GM12878 (cell line): ENCODE measurements at regions not wholly inside any gene's neighbourhood (a gene's known extent, or its start where the extent isn't known, plus 50 kb on each side); places are given as distances from the start of the nearest gene placed in this dataset.

Experiments
- ATAC-seq: fragments of 200-7000 bp; cut with Tn5 transposase; 3 replicates; pipeline ENCODE4 v1.9.1; 2020; ENCODE audit warnings: mild to moderate bottlenecking, moderate library complexity
- BruUV-seq: library from RNA; stranded (reverse); fragments of 400-500 nt; replicated peaks from 2 replicates; lab custom pipeline; 2021; lab: Mats Ljungman, UMichigan
- CTCF ChIA-PET: fragments of 300-600 bp; sonication (Branson Sonifier 250); formaldehyde crosslinking; extraction: SDS; loops from one replicate; lab custom pipeline; 2021; ENCODE audit warnings: inconsistent platforms; lab: Yijun Ruan, JAX
- POLR2A ChIA-PET: fragments of 350-600 bp; formaldehyde crosslinking; extraction: SDS; loops from one replicate; lab custom pipeline; 2021; ENCODE audit warnings: inconsistent platforms; lab: Charles Lee
- RAD21 ChIA-PET: fragments of 300-600 bp; sonication (Branson Sonifier 250); formaldehyde crosslinking; loops from one replicate; lab custom pipeline; 2023; ENCODE audit warnings: antibody characterized with exemption; ENCODE audit not compliant: unreplicated experiment; lab: Charles Lee
- SMC1A ChIA-PET: fragments of 300-600 bp; sonication (Branson Sonifier 250); formaldehyde crosslinking; loops from one replicate; lab custom pipeline; 2023; ENCODE audit not compliant: unreplicated experiment, uncharacterized antibody; lab: Charles Lee
- DNase-seq: peaks from one replicate; pipeline ENCODE4 v3.0.0-alpha.2; 2011; ENCODE audit warnings: low read depth, low spot score
- FAIRE-seq: peaks from 3 replicates; lab custom pipeline; 2011; peaks lifted over from hg19 to GRCh38; lab: Jason Lieb, UNC
- H2AFZ ChIP-seq: 2 replicates; pipeline ENCODE4 v1.6.0; 2011; ENCODE audit warnings: low read depth, low read length, control low read depth; ENCODE audit not compliant: control insufficient read depth
- H3K27ac ChIP-seq: 2 replicates; pipeline ENCODE4 v1.5.1; 2011; ENCODE audit warnings: control low read depth; ENCODE audit not compliant: control insufficient read depth, insufficient read depth
- H3K27me3 ChIP-seq, 2 experiments: replicated peaks in 1 of 2; 2 replicates each; pipeline versions ENCODE4 v1.6.0 to v1.6.1; 2011; ENCODE audit warnings: low read length in 1 of 2; ENCODE audit not compliant: control insufficient read depth in 2 of 2, insufficient read depth in 2 of 2
- H3K36me3 ChIP-seq, 2 experiments: 2 replicates each; pipeline ENCODE4 v1.5.1; 2011; ENCODE audit warnings: low read length in 1 of 2; ENCODE audit not compliant: control insufficient read depth in 2 of 2, insufficient read depth in 2 of 2
- H3K4me1 ChIP-seq: 2 replicates; pipeline ENCODE4 v1.6.1; 2011; ENCODE audit warnings: mild to moderate bottlenecking, low read length, moderate library complexity, mixed read lengths; ENCODE audit not compliant: control insufficient read depth, insufficient read depth
- H3K4me2 ChIP-seq: 2 replicates; pipeline ENCODE4 v1.6.0; 2011; ENCODE audit warnings: control low read depth; ENCODE audit not compliant: control insufficient read depth, insufficient read depth
- H3K4me3 ChIP-seq: fragments of 200-600 bp; sonication (generic); 2 replicates; pipeline ENCODE4 v1.5.1; 2016
- H3K79me2 ChIP-seq: 2 replicates; pipeline ENCODE4 v1.6.0; 2011; ENCODE audit warnings: low read length; ENCODE audit not compliant: control insufficient read depth, insufficient read depth
- H3K9ac ChIP-seq: 2 replicates; pipeline ENCODE4 v1.8.0; 2011; ENCODE audit warnings: low read length, control low read depth, mixed read lengths; ENCODE audit not compliant: control insufficient read depth, insufficient read depth
- H3K9me3 ChIP-seq: replicated peaks from 3 replicates; pipeline ENCODE4 v1.5.1; 2011; ENCODE audit warnings: mild to moderate bottlenecking, low read length; ENCODE audit not compliant: control insufficient read depth, insufficient read depth
- H4K20me1 ChIP-seq: 2 replicates; pipeline ENCODE4 v1.6.0; 2011; ENCODE audit not compliant: control insufficient read depth, insufficient read depth
- ETV6 ChIP-seq, 2 experiments: fragments of 450-650 bp in 1 of 2; IDR thresholded peaks in 1 of 2; conservative IDR thresholded peaks in 1 of 2; 2 replicates each; pipeline ENCODE4 v1.6.1; 2014; ENCODE audit warnings: antibody characterized with exemption in 1 of 2, borderline replicate concordance in 1 of 2, low read depth in 1 of 2, mild to moderate bottlenecking in 1 of 2, moderate library complexity in 1 of 2
- HDAC6 ChIP-seq: fragments of 200-600 bp; sonication (generic); IDR thresholded peaks from one replicate; pipeline ENCODE4 v1.8.0; 2017; ENCODE audit warnings: antibody characterized with exemption; ENCODE audit not compliant: unreplicated experiment
- KDM1A ChIP-seq: fragments of 200-600 bp; sonication (generic); IDR thresholded peaks from 2 replicates; pipeline ENCODE4 v1.6.1; 2016; ENCODE audit warnings: borderline replicate concordance
- NFIC ChIP-seq: IDR thresholded peaks from 2 replicates; pipeline ENCODE4 v1.6.1; 2012; ENCODE audit warnings: low read depth, mild to moderate bottlenecking, inconsistent platforms, low read length, moderate library complexity
- RELA ChIP-seq: fragments of 450-650 bp; IDR thresholded peaks from 2 replicates; pipeline ENCODE4 v1.8.0; 2014; ENCODE audit warnings: borderline replicate concordance; ENCODE audit not compliant: partially characterized antibody
- SRF ChIP-seq, 2 experiments: IDR thresholded peaks; 2 replicates each; pipeline ENCODE4 v1.6.1; 2011; ENCODE audit warnings: low read depth in 2 of 2, low read length in 2 of 2, mild to moderate bottlenecking in 1 of 2, moderate library complexity in 1 of 2
- TCF7 ChIP-seq: IDR thresholded peaks from 2 replicates; pipeline ENCODE4 v1.6.1; 2014; ENCODE audit warnings: antibody characterized with exemption, borderline replicate concordance
- ZNF384 ChIP-seq: IDR thresholded peaks from 2 replicates; pipeline ENCODE4 v1.6.1; 2012; ENCODE audit warnings: low read depth, mild to moderate bottlenecking, low read length, improper control_type of control experiment, borderline replicate concordance
- WGBS: methylation state at CpG from one replicate; pipeline ENCODE4 v1.1.6; 2016; ENCODE audit warnings: low lambda C conversion rate; ENCODE audit not compliant: insufficient replicate concordance, insufficient coverage; ENCODE audit errors: missing lambda C conversion rate; 5-methylcytosine and 5-hydroxymethylcytosine counted together
- in situ Hi-C: fragments of 300-500 bp; cut with MboI; formaldehyde crosslinking; loops from 9 replicates; pipeline ENCODE4 v1.14.3; 2018; ENCODE audit warnings: mixed read lengths
- intact Hi-C: fragments of 100-400 bp; cut with micrococcal nuclease; formaldehyde crosslinking; loops from one replicate; pipeline ENCODE4 v1.14.2; 2022; ENCODE audit not compliant: unreplicated experiment

- TF ChIP-seq TCF7 (no peak), ZNF384 (no peak), SRF (IDR thresholded peaks at IDR 0.05; ENCODE audit: low read depth in 2 of 2, low read length in 2 of 2) (no peak), NFIC (no peak), KDM1A (no peak), RELA (no peak), ETV6 (conservative IDR thresholded peaks at IDR 0.05 in 1 of 2, IDR thresholded peaks at IDR 0.05 in 1 of 2; ENCODE audit: borderline replicate concordance in 1 of 2, low read depth in 1 of 2) (no peak), HDAC6 (no peak)
- H3K36me3 ChIP-seq = no peaks in the 10 kb centered on the region
- no TSS peak for BruUV-seq
- H3K4me2 ChIP-seq = no peak overlapping the region
- ATAC-seq = no peak
- ChIA-PET SMC1A (interaction anchor here (1.6 kb wide), 1 partner anchor 252 kb away, joined by 4 read pairs; no protein-coding TSS in a partner anchor), RAD21 (interaction anchor here (1.0 kb wide), 1 partner anchor 10 kb away, joined by 3 read pairs; no protein-coding TSS in a partner anchor), POLR2A (no interaction called here), CTCF (interaction anchor here (0.7 to 3.3 kb wide), 5 partner anchors 9 to 303 kb away, joined by 3 to 15 read pairs (median 5); no protein-coding TSS in a partner anchor)
- no peak overlapping the region for H3K27ac ChIP-seq
- H3K79me2 ChIP-seq = no peaks in the 10 kb centered on the region
- no peaks in the 10 kb centered on the region for H3K9me3 ChIP-seq
- H3K27me3 ChIP-seq = no peaks in the 10 kb centered on the region
- no peaks in the 10 kb centered on the region for H4K20me1 ChIP-seq
- in situ Hi-C loops (no loop called here), intact Hi-C loops (no loop called here)
- no peak overlapping the region for H3K4me3 ChIP-seq
- no peak overlapping the region for H2AFZ ChIP-seq
- no peak for DNase-seq
- 71% methylated on average over 4 of the region's 4 CpGs for WGBS
- FAIRE-seq = no peak
- H3K9ac ChIP-seq = no peak overlapping the region
- no peaks in the 10 kb centered on the region for H3K4me1 ChIP-seq
Observed at GRCh38 chr1:100616121-100616621, 78.2 kb downstream of the GPR88 start.
